ENCODE measurements at regions not wholly inside any gene's neighbourhood (a gene's known extent, or its start where the extent isn't known, plus 50 kb on each side); places are given as distances from the start of the nearest gene placed in this dataset.
"Not testable (repeated sequence)": the region's sequence is repeated elsewhere in the genome, so short reads cannot be mapped to it uniquely, and the experiment has no call there.

GRCh38 chr2:47720036-47720435 is 62.9 kb upstream of the MSH6 start:
- TF ChIP-seq CTCF (IDR thresholded peaks at IDR 0.05; ENCODE audit: low read length, missing control alignments) = no peak
- DNase-seq (ENCODE audit: low read depth) = no peak
- H3K4me3 ChIP-seq (replicated peaks; ENCODE audit: low read depth, low read length) = no peak overlapping the region

- no peak for TF ChIP-seq CTCF (IDR thresholded peaks at IDR 0.05; ENCODE audit: low read length, missing control alignments)
- DNase-seq (ENCODE audit: low read depth) = no peak
These were observed 63.8 kb upstream of the MSH6 start for GRCh38 chr2:47719099-47719498.

GRCh38 chr2:47716307-47716706 is 66.6 kb upstream of the MSH6 start:
- not testable (repeated sequence) for DNase-seq (ENCODE audit: low read depth); H3K4me3 ChIP-seq (replicated peaks; ENCODE audit: low read depth, low read length)

More at GRCh38 chr2:47719099-47719498, 63.8 kb upstream of the MSH6 start:
- no peak overlapping the region for H3K4me3 ChIP-seq (replicated peaks; ENCODE audit: low read depth, low read length)

GRCh38 chr2:47715552-47715951 is 67.4 kb upstream of the MSH6 start:
- H3K4me3 ChIP-seq (replicated peaks; ENCODE audit: low read depth, low read length) = no peak overlapping the region
- TF ChIP-seq CTCF (IDR thresholded peaks at IDR 0.05; ENCODE audit: low read length, missing control alignments) = no peak
- no peak for DNase-seq (ENCODE audit: low read depth)

- TF ChIP-seq CTCF (IDR thresholded peaks at IDR 0.05; ENCODE audit: low read length, missing control alignments) = no peak
- no peak for DNase-seq (ENCODE audit: low read depth)
- H3K4me3 ChIP-seq (replicated peaks; ENCODE audit: low read depth, low read length) = no peak overlapping the region
These were observed 74.0 kb upstream of the MSH6 start for GRCh38 chr2:47708801-47709499.

GRCh38 chr2:47704287-47704686 is 78.7 kb upstream of the MSH6 start:
- no peak for TF ChIP-seq CTCF (IDR thresholded peaks at IDR 0.05; ENCODE audit: low read length, missing control alignments)
- DNase-seq (ENCODE audit: low read depth) = no peak
- H3K4me3 ChIP-seq (replicated peaks; ENCODE audit: low read depth, low read length) = no peak overlapping the region

- TF ChIP-seq CTCF (IDR thresholded peaks at IDR 0.05; ENCODE audit: low read length, missing control alignments) = no peak
- DNase-seq (ENCODE audit: low read depth) = no peak
- H3K4me3 ChIP-seq (replicated peaks; ENCODE audit: low read depth, low read length) = no peak overlapping the region
These were observed 83.3 kb upstream of the MSH6 start for GRCh38 chr2:47699533-47700215.

- peak; percentile 7 for DNase-seq (ENCODE audit: low read depth)
- H3K4me3 ChIP-seq (replicated peaks; ENCODE audit: low read depth, low read length) = not testable (repeated sequence)
These were observed 84.4 kb upstream of the MSH6 start for GRCh38 chr2:47698436-47698972.

GRCh38 chr2:47697681-47698435 is 85.1 kb upstream of the MSH6 start:
- H3K4me3 ChIP-seq (replicated peaks; ENCODE audit: low read depth, low read length); DNase-seq (ENCODE audit: low read depth): not testable (repeated sequence)

Data from fibroblast of pulmonary artery (primary cell).